Fibroblast of villous mesenchyme (primary cell): ENCODE measurements at regions not wholly inside any gene's neighbourhood (a gene's known extent, or its start where the extent isn't known, plus 50 kb on each side); places are given as distances from the start of the nearest gene placed in this dataset.

Source experiments
- DNase-seq: peaks from one replicate; pipeline ENCODE4 v3.0.0-alpha.2; 2010; ENCODE audit warnings: low read depth
- H3K4me3 ChIP-seq: 2 replicates; pipeline ENCODE4 v1.5.1; 2011; ENCODE audit warnings: low read depth, mild to moderate bottlenecking, low read length
- CTCF ChIP-seq: IDR thresholded peaks from 2 replicates; pipeline ENCODE4 v1.5.1; 2012; ENCODE audit warnings: low read depth, mild to moderate bottlenecking, low read length; ENCODE audit not compliant: insufficient read depth

GRCh38 chr3:83251490-83251889, 1490.0 kb upstream of the GBE1 start:
- no peak for DNase-seq
- no peak for TF ChIP-seq CTCF
- no peak overlapping the region for H3K4me3 ChIP-seq

GRCh38 chr3:83250613-83251012, 1489.2 kb upstream of the GBE1 start:
- no peak overlapping the region for H3K4me3 ChIP-seq
- no peak for DNase-seq
- TF ChIP-seq CTCF = no peak

- no peak for TF ChIP-seq CTCF
- H3K4me3 ChIP-seq = no peak overlapping the region
- DNase-seq = no peak
Measured at GRCh38 chr3:83248454-83248853, 1487.0 kb upstream of the GBE1 start.

- TF ChIP-seq CTCF = no peak
- DNase-seq = no peak
- no peak overlapping the region for H3K4me3 ChIP-seq
Measured at GRCh38 chr3:83235180-83235814, 1473.9 kb upstream of the GBE1 start.

GRCh38 chr3:83233715-83234114, 1472.3 kb upstream of the GBE1 start:
- DNase-seq = no peak
- TF ChIP-seq CTCF = no peak
- no peak overlapping the region for H3K4me3 ChIP-seq

- DNase-seq = no peak
- no peak overlapping the region for H3K4me3 ChIP-seq
- TF ChIP-seq CTCF = no peak
Measured at GRCh38 chr3:83230841-83231240, 1469.4 kb upstream of the GBE1 start.

GRCh38 chr3:83230376-83230775, 1468.9 kb upstream of the GBE1 start:
- DNase-seq = no peak
- TF ChIP-seq CTCF = no peak
- H3K4me3 ChIP-seq = no peak overlapping the region
